ENCODE measurements at regions not wholly inside any gene's neighbourhood (a gene's known extent, or its start where the extent isn't known, plus 50 kb on each side); places are given as distances from the start of the nearest gene placed in this dataset.

DNA sequence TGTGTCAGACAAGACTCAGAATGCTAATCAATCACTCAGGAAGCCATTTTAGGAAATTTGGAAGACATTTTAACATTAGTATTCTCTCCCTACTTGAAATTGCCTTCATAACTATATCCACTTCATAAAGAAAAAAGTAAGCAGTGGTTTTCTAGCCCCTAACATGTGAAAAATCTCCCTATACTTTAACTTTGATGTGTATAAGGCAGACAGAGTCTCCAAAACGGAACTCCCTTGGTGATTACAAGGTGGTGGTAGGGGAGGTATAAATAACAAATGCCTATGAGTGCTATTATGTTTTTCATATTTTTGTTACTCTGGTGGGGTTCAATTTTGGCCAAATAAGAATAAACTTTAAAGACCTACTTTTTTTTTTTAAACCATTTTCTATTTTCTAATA is 300.3 kb downstream of the BTG1 start:
- TF ChIP-seq, protein P1, sequence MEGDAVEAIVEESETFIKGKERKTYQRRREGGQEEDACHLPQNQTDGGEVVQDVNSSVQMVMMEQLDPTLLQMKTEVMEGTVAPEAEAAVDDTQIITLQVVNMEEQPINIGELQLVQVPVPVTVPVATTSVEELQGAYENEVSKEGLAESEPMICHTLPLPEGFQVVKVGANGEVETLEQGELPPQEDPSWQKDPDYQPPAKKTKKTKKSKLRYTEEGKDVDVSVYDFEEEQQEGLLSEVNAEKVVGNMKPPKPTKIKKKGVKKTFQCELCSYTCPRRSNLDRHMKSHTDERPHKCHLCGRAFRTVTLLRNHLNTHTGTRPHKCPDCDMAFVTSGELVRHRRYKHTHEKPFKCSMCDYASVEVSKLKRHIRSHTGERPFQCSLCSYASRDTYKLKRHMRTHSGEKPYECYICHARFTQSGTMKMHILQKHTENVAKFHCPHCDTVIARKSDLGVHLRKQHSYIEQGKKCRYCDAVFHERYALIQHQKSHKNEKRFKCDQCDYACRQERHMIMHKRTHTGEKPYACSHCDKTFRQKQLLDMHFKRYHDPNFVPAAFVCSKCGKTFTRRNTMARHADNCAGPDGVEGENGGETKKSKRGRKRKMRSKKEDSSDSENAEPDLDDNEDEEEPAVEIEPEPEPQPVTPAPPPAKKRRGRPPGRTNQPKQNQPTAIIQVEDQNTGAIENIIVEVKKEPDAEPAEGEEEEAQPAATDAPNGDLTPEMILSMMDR (IDR thresholded peaks at IDR 0.05; ENCODE audit: extremely low read depth, missing control alignments), result no peak
- DNase-seq (ENCODE audit: low spot score), result no peak

DNA sequence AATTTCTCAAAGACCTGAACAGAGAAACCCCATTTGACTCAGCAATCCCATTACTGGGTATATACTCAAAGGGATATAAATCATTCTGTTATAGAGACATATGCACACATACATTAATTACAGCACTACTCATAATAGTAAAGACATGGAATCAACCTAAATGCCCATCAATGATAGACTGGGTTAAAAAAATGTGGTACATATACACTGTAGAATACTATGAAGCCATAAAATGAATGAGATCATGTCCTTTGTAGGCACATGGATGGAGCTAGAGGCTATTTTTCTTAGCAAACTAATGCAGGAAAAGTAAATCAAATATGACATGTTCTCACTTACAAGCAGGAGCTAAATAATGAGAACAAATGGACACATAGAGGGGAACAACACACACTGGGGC is 303.8 kb downstream of the BTG1 start:
- TF ChIP-seq, protein P1 (IDR thresholded peaks at IDR 0.05; ENCODE audit: extremely low read depth, missing control alignments), result no peak
- no peak for DNase-seq (ENCODE audit: low spot score)

DNA sequence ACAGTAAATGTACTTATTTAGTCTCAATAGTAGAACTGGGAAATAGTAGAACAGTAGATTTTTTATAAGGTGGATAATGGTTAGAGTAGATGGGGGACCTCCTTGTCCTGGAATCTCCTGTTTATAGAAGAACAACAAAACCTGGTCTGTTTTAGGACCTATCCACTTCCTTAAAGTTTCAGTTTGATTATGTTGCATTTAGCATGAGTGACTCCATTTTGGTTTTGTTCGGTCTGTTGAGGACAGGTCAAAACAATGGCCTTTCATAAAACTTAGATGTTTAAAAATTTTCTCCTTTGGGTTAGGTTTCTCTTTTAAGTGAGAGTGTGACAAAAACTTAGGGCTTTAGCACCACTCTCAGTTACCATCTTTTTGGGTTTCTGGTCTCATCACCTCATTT is 308.9 kb downstream of the BTG1 start:
- TF ChIP-seq, protein P1 (IDR thresholded peaks at IDR 0.05; ENCODE audit: extremely low read depth, missing control alignments), result no peak
- DNase-seq (ENCODE audit: low spot score), result no peak

DNA sequence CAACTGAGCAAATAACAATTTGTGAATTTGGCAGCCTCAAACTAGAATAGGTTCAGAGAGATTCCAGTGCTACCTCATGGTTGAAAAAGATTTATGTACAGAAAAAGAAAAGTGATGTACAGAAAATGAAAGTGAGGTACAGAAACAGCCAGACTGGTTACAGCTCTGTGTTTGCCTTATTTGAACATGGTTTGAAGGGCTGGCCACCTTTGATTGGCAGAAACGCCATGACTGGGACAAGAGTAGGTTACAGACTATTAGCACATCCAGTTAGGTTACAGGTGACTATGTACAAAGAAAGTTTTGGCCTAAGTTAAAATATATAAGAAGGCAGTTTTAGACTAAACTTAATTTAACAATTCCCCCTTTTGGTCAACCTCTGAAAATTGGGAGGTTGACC is 309.4 kb downstream of the BTG1 start:
- no peak for DNase-seq (ENCODE audit: low spot score)

DNA sequence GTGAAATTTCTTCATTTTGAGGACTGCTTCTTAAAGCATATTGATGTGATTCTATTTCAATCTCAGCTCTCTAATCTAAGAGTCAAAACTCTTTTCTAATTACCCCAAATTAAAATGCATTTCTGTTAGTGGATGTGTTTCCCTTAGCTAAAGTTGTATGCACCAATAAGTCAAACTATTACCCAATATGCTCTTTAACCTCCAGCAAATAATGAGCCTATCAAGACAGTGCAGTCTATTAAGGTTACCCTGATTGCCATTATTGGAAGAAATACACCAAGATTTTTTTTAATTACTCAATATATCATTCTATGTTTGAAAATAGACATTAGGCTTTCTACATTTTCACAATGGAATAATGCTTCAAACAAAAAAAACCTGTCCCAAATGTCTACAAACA is 310.0 kb downstream of the BTG1 start:
- DNase-seq (ENCODE audit: low spot score), result no peak

More for the DNA sequence above, 309.4 kb downstream of the BTG1 start:
- TF ChIP-seq, protein P1 (IDR thresholded peaks at IDR 0.05; ENCODE audit: extremely low read depth, missing control alignments), result no peak

DNA sequence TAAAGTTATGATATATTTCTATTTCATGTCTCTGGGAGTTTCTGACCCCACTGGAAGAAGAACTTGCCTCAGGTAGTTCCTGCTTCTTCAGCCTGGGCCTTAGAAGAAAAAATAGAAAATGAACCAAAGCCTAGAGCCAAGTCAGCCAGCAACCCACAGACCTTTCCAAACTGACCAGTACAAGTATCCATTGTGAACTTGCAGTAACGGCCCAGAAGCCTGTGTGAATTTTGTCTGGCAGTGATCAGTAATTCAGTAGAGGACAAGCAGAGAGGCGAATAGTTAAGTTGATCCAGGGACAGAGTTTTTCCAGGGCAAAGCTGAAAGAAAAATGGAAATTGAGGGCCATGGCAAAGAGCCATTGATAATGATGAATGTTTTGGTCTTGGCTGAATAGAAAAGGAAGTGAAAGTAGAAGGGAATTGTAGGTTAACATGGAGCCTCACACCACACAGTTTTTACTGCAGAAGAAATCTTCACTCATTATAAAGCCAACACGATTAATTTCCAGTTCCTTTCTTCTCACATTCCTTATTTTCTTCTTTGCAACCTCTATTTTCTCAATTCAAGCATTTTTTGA is 311.8 kb downstream of the BTG1 start:
- no peak for DNase-seq (ENCODE audit: low spot score)
- TF ChIP-seq, protein P1 (IDR thresholded peaks at IDR 0.05; ENCODE audit: extremely low read depth, missing control alignments), result no peak

More for the DNA sequence above, 310.0 kb downstream of the BTG1 start:
- TF ChIP-seq, protein P1 (IDR thresholded peaks at IDR 0.05; ENCODE audit: extremely low read depth, missing control alignments), result no peak

DNA sequence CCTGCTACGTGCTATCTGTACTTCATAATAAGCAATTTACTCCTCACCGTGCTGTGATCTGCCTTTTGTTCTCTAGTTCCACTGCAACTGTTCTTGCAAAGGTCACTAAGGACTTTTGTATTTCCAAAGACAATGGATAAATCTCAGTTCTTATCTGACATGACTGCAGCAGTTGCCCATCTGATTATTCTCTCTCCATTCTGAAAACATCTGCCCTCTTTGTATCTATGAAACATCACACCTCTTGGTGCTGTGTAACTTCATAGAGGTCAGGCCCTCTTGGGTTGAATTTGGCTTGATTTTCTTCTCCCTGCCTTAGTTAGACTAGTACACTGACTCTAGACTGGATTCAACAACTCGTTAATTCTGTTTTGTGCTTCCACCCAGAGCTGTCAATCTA is 319.6 kb downstream of the BTG1 start:
- TF ChIP-seq, protein P1 (IDR thresholded peaks at IDR 0.05; ENCODE audit: extremely low read depth, missing control alignments), result no peak
- no peak for DNase-seq (ENCODE audit: low spot score)
